ENCODE measurements at regions not wholly inside any gene's neighbourhood (a gene's known extent, or its start where the extent isn't known, plus 50 kb on each side); places are given as distances from the start of the nearest gene placed in this dataset.

GRCh38 chr6:48765352-48765961 is 654.5 kb upstream of the PTCHD4 start:
- Histone ChIP-seq H2AFZ (ENCODE audit: low read length) (no peak overlapping the region), H3K56ac (ENCODE audit: insufficient read length, low read depth, low read length) (no peak overlapping the region)
- peak overlapping the region in 1 of 2 experiments; percentile 15; a peak in 2 of 5 replicates for H3K4me3 Mint-ChIP-seq

More at GRCh38 chr6:48765352-48765961, 654.5 kb upstream of the PTCHD4 start:
- no peaks in the 10 kb centered on the region for H3K36me3 Mint-ChIP-seq (ENCODE audit: insufficient read depth in 1 of 3, low read depth in 3 of 3)
- H3K23me2 ChIP-seq (ENCODE audit: insufficient read length, low read depth, low read length, poor library complexity, severe bottlenecking): no peaks in the 10 kb centered on the region
- no peak overlapping the region for H4K5ac ChIP-seq (ENCODE audit: insufficient read length, low read depth, low read length)
- no peak overlapping the region for H3K23ac ChIP-seq (ENCODE audit: insufficient read length, low read depth, low read length)
- H3K9me3 Mint-ChIP-seq: no peaks in the 10 kb centered on the region
- no CpG with 5 or more reads among the region's 7 CpGs for WGBS (ENCODE audit: extremely low coverage, insufficient read length, low lambda C conversion rate)
- no peaks in the 10 kb centered on the region for H3K27me3 ChIP-seq (ENCODE audit: insufficient read depth, low read length)
- H3K9ac ChIP-seq (ENCODE audit: extremely low read depth, insufficient read length, low read length): no peak overlapping the region
- no peak overlapping the region for H3K4me2 ChIP-seq (ENCODE audit: insufficient read depth, insufficient read length, low read length)
- H2BK12ac ChIP-seq (ENCODE audit: insufficient read length, low read depth, low read length): no peak overlapping the region
- peak; percentile 44 for DNase-seq
- no peaks in the 10 kb centered on the region for H4K20me1 ChIP-seq (ENCODE audit: control insufficient read depth, insufficient read depth, insufficient read length)
- H3K4me1 ChIP-seq (ENCODE audit: insufficient read depth, low read length): no peaks in the 10 kb centered on the region
- no peak overlapping the region for H3K18ac ChIP-seq (ENCODE audit: insufficient read length, low read depth, low read length)
- no peak overlapping the region for H2BK20ac ChIP-seq (ENCODE audit: low read depth, low read length, poor library complexity, severe bottlenecking)
- H3K27ac ChIP-seq (ENCODE audit: insufficient read length, low read depth, low read length): no peak overlapping the region
- no peaks in the 10 kb centered on the region for H3K9me3 ChIP-seq (ENCODE audit: control insufficient read depth, low read depth, low read length)
- H3K4ac ChIP-seq (ENCODE audit: low read depth, low read length): no peak overlapping the region
- no peak overlapping the region for H2AK5ac ChIP-seq (ENCODE audit: insufficient read length, low read length)
- H3K79me1 ChIP-seq (ENCODE audit: insufficient read depth, low read depth, low read length, poor library complexity, severe bottlenecking): no peaks in the 10 kb centered on the region
- no peak overlapping the region for H4K8ac ChIP-seq (replicated peaks; ENCODE audit: insufficient read length, low read depth, low read length)
- H2BK5ac ChIP-seq (ENCODE audit: insufficient read length, low read length): no peak overlapping the region
- H3K27ac Mint-ChIP-seq: peak overlapping the region in 1 of 3 experiments; percentile 74; a peak in 3 of 7 replicates
- no peak overlapping the region for H3T11ph ChIP-seq (ENCODE audit: low read length)
- H3K27me3 Mint-ChIP-seq (ENCODE audit: low read depth): no peaks in the 10 kb centered on the region
- no peaks in the 10 kb centered on the region for H3K79me2 ChIP-seq (ENCODE audit: insufficient read depth, low read length)
- TF ChIP-seq, protein P1, sequence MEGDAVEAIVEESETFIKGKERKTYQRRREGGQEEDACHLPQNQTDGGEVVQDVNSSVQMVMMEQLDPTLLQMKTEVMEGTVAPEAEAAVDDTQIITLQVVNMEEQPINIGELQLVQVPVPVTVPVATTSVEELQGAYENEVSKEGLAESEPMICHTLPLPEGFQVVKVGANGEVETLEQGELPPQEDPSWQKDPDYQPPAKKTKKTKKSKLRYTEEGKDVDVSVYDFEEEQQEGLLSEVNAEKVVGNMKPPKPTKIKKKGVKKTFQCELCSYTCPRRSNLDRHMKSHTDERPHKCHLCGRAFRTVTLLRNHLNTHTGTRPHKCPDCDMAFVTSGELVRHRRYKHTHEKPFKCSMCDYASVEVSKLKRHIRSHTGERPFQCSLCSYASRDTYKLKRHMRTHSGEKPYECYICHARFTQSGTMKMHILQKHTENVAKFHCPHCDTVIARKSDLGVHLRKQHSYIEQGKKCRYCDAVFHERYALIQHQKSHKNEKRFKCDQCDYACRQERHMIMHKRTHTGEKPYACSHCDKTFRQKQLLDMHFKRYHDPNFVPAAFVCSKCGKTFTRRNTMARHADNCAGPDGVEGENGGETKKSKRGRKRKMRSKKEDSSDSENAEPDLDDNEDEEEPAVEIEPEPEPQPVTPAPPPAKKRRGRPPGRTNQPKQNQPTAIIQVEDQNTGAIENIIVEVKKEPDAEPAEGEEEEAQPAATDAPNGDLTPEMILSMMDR (conservative IDR thresholded peaks at IDR 0.05): peak; percentile 80
- no peak overlapping the region for H4K91ac ChIP-seq (ENCODE audit: insufficient read length, low read depth, low read length)
- H2BK15ac ChIP-seq (ENCODE audit: low read depth, low read length): no peak overlapping the region
- no peak overlapping the region for H2BK120ac ChIP-seq (ENCODE audit: low read depth, low read length, poor library complexity, severe bottlenecking)
- no peak overlapping the region for H3K14ac ChIP-seq (ENCODE audit: insufficient read depth, low read length)
- H3K4me1 Mint-ChIP-seq: peaks cover 16 to 18% of the 10 kb centered on the region in 2 experiments

Data from H9 (cell line).